ENCODE measurements at regions not wholly inside any gene's neighbourhood (a gene's known extent, or its start where the extent isn't known, plus 50 kb on each side); places are given as distances from the start of the nearest gene placed in this dataset.

GRCh38 chr12:46107591-46107990, 117.2 kb upstream of the SCAF11 start:
- TF ChIP-seq SUZ12 (IDR thresholded peaks at IDR 0.05; ENCODE audit: extremely low read depth, insufficient read depth, insufficient read length) (no peak), ZNF274 (IDR thresholded peaks at IDR 0.05; ENCODE audit: low read depth, low read length) (no peak), YY1 (IDR thresholded peaks at IDR 0.05; ENCODE audit: insufficient read depth, insufficient read length) (no peak)
